GM12878 (cell line): ENCODE measurements at regions not wholly inside any gene's neighbourhood (a gene's known extent, or its start where the extent isn't known, plus 50 kb on each side); places are given as distances from the start of the nearest gene placed in this dataset.

Experiments
- EP300 ChIP-seq, 2 experiments: fragments of 150-350 bp in 1 of 2; IDR thresholded peaks; 2 replicates each; pipeline ENCODE4 v1.6.1; 2011 to 2012; ENCODE audit warnings: low read depth in 2 of 2, low read length in 2 of 2, borderline replicate concordance in 1 of 2, improper control_type of control experiment in 1 of 2, inconsistent platforms in 1 of 2; ENCODE audit not compliant: control insufficient read depth in 1 of 2
- EZH2 ChIP-seq: IDR thresholded peaks from 2 replicates; pipeline ENCODE4 v1.6.1; 2012; ENCODE audit warnings: low read depth, mild to moderate bottlenecking, control low read depth, inconsistent platforms, low read length, borderline replicate concordance; ENCODE audit not compliant: control insufficient read depth
- FOS ChIP-seq: IDR thresholded peaks from 3 replicates; pipeline ENCODE4 v1.6.1; 2011; ENCODE audit warnings: borderline replicate concordance; ENCODE audit not compliant: insufficient read length; ENCODE audit errors: extremely low read depth
- HDAC2 ChIP-seq: fragments of 200-600 bp; sonication (generic); IDR thresholded peaks from 2 replicates; pipeline ENCODE4 v1.6.1; 2017
- JUND ChIP-seq: IDR thresholded peaks from 2 replicates; pipeline ENCODE4 v1.6.1; 2012; ENCODE audit warnings: low read depth, mild to moderate bottlenecking, low read length, improper control_type of control experiment, moderate library complexity
- MYC ChIP-seq: IDR thresholded peaks from 2 replicates; pipeline ENCODE4 v1.6.1; 2011; ENCODE audit warnings: mild to moderate bottlenecking, low read length, moderate library complexity, inconsistent platforms; ENCODE audit not compliant: insufficient read depth, insufficient replicate concordance, insufficient read length, severe bottlenecking
- POLR2A ChIP-seq: IDR thresholded peaks from 2 replicates; pipeline ENCODE4 v1.6.1; 2011; ENCODE audit warnings: low read depth, mild to moderate bottlenecking, low read length
- TF ChIP-seq, protein P1 (sequence below), 3 experiments: IDR thresholded peaks in 2 of 3; conservative IDR thresholded peaks in 1 of 3; 2 replicates each; pipeline ENCODE4 v1.5.1; 2011; ENCODE audit warnings: low read depth in 3 of 3, low read length in 3 of 3, mild to moderate bottlenecking in 3 of 3, control low read depth in 2 of 3, moderate library complexity in 2 of 3, inconsistent platforms in 1 of 3, mixed read lengths in 1 of 3; ENCODE audit not compliant: control insufficient read depth in 2 of 3, insufficient read depth in 1 of 3; ENCODE audit errors: extremely low read depth in 1 of 3
- TF ChIP-seq, protein P2 (sequence below): IDR thresholded peaks from 2 replicates; pipeline ENCODE4 v1.6.1; 2011; ENCODE audit warnings: low read depth, low read length, improper control_type of control experiment, borderline replicate concordance

DNA sequence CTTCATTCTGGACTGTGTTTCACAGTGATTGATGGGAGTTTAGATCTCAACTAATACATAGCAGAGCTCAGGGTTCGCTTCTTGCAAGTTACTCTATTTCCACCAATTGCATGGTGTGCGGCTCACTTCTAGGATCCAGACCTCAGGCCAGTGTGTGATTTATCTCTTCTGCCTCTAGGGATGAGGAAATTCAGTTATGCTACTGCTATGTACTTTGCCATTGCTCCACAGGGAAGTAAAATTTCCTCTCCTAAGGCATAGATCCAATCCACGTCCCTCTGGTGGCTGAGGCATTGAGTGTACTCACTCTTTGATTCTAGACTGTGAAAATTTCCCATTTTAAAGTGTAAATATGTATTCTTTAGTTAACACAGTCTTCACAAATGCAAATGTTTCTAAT lies 214.1 kb downstream of the HS3ST3B1 start:
- TF ChIP-seq EP300 (IDR thresholded peaks at IDR 0.05; ENCODE audit: borderline replicate concordance in 1 of 2, control insufficient read depth in 1 of 2, low read depth in 2 of 2, low read length in 2 of 2) (no peak), POLR2A (no peak), FOS (no peak), JUND (no peak), HDAC2 (no peak), EZH2 (no peak), MYC (no peak)
- TF ChIP-seq, protein P1, sequence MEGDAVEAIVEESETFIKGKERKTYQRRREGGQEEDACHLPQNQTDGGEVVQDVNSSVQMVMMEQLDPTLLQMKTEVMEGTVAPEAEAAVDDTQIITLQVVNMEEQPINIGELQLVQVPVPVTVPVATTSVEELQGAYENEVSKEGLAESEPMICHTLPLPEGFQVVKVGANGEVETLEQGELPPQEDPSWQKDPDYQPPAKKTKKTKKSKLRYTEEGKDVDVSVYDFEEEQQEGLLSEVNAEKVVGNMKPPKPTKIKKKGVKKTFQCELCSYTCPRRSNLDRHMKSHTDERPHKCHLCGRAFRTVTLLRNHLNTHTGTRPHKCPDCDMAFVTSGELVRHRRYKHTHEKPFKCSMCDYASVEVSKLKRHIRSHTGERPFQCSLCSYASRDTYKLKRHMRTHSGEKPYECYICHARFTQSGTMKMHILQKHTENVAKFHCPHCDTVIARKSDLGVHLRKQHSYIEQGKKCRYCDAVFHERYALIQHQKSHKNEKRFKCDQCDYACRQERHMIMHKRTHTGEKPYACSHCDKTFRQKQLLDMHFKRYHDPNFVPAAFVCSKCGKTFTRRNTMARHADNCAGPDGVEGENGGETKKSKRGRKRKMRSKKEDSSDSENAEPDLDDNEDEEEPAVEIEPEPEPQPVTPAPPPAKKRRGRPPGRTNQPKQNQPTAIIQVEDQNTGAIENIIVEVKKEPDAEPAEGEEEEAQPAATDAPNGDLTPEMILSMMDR (IDR thresholded peaks at IDR 0.05 in 2 of 3, conservative IDR thresholded peaks at IDR 0.05 in 1 of 3; ENCODE audit: control insufficient read depth in 2 of 3, extremely low read depth in 1 of 3, insufficient read depth in 1 of 3, low read depth in 3 of 3, low read length in 3 of 3) = no peak
- TF ChIP-seq, protein P2, sequence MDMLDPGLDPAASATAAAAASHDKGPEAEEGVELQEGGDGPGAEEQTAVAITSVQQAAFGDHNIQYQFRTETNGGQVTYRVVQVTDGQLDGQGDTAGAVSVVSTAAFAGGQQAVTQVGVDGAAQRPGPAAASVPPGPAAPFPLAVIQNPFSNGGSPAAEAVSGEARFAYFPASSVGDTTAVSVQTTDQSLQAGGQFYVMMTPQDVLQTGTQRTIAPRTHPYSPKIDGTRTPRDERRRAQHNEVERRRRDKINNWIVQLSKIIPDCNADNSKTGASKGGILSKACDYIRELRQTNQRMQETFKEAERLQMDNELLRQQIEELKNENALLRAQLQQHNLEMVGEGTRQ = no peak
